GM10266 (cell line): ENCODE measurements at regions not wholly inside any gene's neighbourhood (a gene's known extent, or its start where the extent isn't known, plus 50 kb on each side); places are given as distances from the start of the nearest gene placed in this dataset.

ENCODE experiments used
- DNase-seq: peaks from one replicate; pipeline ENCODE4 v3.0.0; 2012; ENCODE audit errors: extremely low spot score
- CTCF ChIP-seq: IDR thresholded peaks from 2 replicates; pipeline ENCODE4 v1.5.1; 2012; ENCODE audit warnings: mild to moderate bottlenecking, low read depth; ENCODE audit not compliant: control insufficient read depth, insufficient read depth; ENCODE audit errors: missing control alignments

DNA sequence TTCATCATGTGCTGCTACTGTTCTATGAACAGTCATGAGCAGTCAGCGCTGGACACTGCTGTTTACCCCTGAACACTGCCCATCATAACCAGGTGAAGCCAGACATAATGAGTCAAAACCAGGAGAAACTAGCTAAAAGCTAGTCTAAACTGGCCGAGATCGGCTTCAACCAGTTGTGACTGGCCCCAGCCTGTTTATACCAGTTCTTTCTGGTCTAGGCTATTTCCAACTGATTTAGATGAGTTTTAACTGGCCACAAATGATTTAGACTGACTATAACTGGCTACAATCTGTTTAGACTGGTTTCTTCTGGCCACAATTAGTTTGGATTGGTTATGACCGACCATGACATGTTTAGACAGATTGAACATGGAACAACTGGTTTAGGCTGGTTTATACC is 348.3 kb upstream of the CAMK1G start:
- no peak for TF ChIP-seq CTCF
- DNase-seq = no peak

- TF ChIP-seq CTCF = no peak
- no peak for DNase-seq
Measured at GRCh38 chr1:209238356-209238755, 345.2 kb upstream of the CAMK1G start.

- no peak for DNase-seq
- no peak for TF ChIP-seq CTCF
Measured at GRCh38 chr1:209240351-209240750, 343.2 kb upstream of the CAMK1G start.

GRCh38 chr1:209241487-209241886 is 342.0 kb upstream of the CAMK1G start:
- no peak for TF ChIP-seq CTCF

DNA sequence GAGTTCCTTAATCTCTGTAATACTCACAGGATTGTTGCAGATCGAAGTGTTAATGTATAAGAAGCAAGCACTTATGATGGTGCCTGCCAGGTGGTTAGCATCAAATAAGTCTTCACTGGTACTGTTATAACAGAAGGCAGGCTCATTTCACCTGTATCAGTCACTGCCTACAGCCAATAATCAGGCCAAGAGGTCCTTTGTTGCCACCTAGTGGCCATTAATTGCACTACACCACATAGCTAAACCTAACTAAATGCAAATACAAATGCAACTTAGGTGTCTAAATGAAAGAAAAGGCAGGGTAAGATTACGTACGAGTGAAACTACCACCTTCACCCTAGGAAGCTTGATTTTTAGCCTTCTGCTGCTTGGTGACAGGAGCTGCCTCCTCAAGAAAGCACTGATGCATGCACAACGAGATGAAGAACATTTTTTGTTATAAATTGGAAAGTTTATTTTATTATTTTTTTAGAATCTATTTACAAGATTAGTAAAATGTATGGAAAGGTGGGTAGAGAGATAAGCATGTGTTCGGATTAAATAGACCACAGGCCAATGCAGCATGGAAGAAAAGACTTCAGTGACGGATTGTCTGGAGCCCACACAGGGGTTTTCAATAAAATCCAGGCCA is 334.8 kb upstream of the CAMK1G start:
- DNase-seq = peak; percentile 67
- peak; percentile 92 for TF ChIP-seq CTCF

More at GRCh38 chr1:209241487-209241886, 342.0 kb upstream of the CAMK1G start:
- DNase-seq = no peak

GRCh38 chr1:209249280-209249670 is 334.2 kb upstream of the CAMK1G start:
- no peak for DNase-seq
- TF ChIP-seq CTCF = no peak

- no peak for DNase-seq
- no peak for TF ChIP-seq CTCF
Measured at GRCh38 chr1:209249785-209250440, 333.6 kb upstream of the CAMK1G start.
